Heart left ventricle (tissue), 13 donors: ENCODE measurements at regions not wholly inside any gene's neighbourhood (a gene's known extent, or its start where the extent isn't known, plus 50 kb on each side); places are given as distances from the start of the nearest gene placed in this dataset.

Experiments used
- CTCF ChIP-seq, 12 donors: fragments of 200-600 bp; sonication (generic) in 4 of 12; IDR thresholded peaks; one replicate each; pipeline versions ENCODE4 v1.5.0 to v1.8.0; 2018 to 2022; ENCODE audit warnings: antibody characterized with exemption in 12 of 12, mild to moderate bottlenecking in 5 of 12
- POLR2A ChIP-seq, 2 donors: fragments of 450-650 bp; IDR thresholded peaks; one replicate each; pipeline ENCODE4 v1.6.1; 2017; ENCODE audit warnings: antibody characterized with exemption in 2 of 2, mild to moderate bottlenecking in 2 of 2, moderate library complexity in 2 of 2
- donor health status: ischemic (EF 13 %, LVEDD 7.1; RV severe dilation, severe dysfunction).
- donor health status: DM: no; HTN: yes; CAD: no.
- donor health status: DM: no; HTN: no; CAD: no.
- donor health status: ischemic (EF 25% LVEDD 6.9; RV normal size, moderate dysfunction).
- donor health status: ischemic (EF 25% LVEDD 5.7; RV mildly dilated, moderate dysfunction).
- donor health status: ischemic (EF 35%, LVEDD 5.7; RV mildly dilated, moderate dysfunction).
- donor health status: nonischemic (EF 11% LVEDD 7.7; RV severe dilation, severe dysfunction).
- donor health status: DM: yes; HTN: yes; CAD: no.
- donor health status: PGD.
- donor health status: ischemic (EF 29% LVEDD 5.4; RV normal size, mild dysfunction).
- donor health status: nonischemic (EF 23%, LVEDD 6.1; RV moderate dilation, normal function).

GRCh38 chr3:55409806-55410205, 77.3 kb downstream of the WNT5A start:
- TF ChIP-seq CTCF (IDR thresholded peaks at IDR 0.05) (no peak), POLR2A (IDR thresholded peaks at IDR 0.05) (no peak)
